ENCODE measurements at regions not wholly inside any gene's neighbourhood (a gene's known extent, or its start where the extent isn't known, plus 50 kb on each side); places are given as distances from the start of the nearest gene placed in this dataset.

DNA sequence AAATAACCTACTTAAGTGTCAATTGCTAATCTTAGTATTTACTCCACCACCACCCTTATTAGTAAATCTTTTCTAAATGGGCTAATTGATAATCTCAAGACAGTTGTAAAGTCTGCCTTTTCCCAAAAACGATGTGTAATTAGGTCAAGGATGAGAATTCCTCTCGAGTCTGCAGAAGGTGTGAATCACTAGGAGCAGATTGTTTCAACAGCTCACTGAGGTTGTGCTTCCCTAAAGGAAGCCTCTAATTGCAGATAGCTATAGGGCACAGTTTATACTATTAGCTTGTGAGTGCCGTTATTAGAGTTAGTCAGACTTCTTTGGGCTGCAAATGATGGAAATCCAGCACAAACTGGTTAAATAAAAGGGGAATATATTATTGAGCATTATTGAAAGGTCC lies 84.9 kb downstream of the C11orf91 start:
- DNase-seq, result no peak

DNA sequence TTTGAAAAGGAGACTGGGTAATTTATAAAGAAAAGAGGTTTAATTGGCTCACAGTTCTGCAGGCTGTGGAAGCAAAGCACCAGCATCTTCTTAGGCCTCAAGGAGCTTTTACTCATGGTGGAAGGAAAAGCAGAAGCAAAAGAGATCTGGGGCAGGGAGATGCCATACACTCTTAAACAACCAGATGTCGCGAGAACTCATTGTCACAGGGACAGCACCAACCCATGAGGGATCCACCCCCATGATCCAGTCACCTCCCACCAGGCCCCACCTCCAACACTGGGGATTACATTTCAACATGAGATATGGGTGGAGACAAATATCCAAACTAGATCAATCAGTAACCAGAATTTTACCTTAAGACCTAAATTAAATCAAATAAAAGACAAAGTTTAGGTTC lies 87.2 kb downstream of the C11orf91 start:
- DNase-seq, result no peak

DNA sequence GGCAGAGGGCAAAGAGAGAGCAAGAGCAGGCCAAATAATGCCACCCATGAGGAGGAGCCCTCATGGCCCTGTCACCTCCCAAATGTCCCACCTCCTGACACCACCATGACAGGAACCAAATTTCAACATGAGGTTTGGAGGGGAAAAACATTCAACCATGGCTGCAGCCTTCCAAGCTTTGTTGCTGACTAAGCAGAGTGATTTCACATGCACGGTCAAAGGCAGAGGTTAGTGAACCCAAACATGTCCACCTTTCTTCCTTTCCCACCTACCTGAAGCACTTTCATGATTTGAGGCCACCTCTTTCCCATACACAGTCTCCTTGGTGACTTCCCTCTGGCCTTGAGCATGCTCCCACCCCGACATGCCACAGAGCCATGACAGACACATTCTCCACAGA lies 89.7 kb downstream of the C11orf91 start:
- DNase-seq, result no peak

- no peak for DNase-seq
Measured at GRCh38 chr11:33608386-33608785, 92.2 kb downstream of the C11orf91 start.

DNA sequence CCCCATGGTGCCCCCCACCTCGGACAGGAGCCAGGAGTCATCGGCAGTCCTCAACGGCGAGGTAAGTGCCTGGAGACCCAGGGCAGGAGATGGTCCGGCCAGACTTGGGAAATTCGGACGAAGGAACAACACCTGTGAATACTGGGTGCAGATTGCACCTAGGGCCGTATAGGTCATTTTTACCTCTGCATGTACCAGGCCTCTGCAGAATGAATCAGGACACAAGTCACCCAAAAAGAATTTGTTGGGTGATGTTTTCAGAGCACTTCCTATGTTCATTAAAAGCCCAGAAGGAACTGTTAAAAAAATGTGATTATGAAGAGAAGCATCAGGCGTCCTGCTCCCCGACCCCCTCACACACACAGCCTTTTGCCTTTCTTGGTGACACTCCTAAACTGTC lies 93.9 kb downstream of the C11orf91 start:
- no peak for DNase-seq

GRCh38 chr11:33605703-33606102 lies 94.9 kb downstream of the C11orf91 start:
- no peak for DNase-seq

DNA sequence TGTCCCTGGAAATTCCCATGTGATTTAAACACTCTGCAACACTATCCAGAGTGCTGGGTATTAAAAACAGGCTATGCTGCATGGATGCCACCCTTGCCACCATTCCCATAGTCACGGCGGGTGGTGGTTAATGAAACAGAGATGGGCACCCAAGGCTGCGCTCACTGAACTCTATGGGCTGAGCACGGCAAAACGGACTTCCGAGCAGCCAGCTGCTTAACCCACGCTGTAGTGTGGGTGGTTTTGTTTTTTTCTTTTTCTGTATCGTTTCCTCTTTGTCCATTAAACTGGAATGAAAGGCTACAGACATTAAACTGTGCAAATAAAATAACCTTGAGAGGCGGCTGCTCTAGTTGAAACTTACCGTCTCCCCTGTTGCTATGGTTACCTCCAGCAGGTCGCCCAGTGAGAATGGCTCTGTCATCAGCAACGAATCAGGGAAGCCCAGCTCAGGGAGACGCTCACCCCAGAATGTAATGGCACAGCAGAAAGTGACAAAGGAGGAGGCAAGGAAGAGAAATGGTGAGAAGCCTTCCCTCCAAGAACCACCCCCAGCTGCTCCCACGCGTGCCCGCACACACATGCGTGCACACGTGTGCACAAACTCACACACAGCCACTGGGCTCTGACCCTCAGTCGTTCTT lies 102.1 kb downstream of the C11orf91 start:
- no peak for DNase-seq

DNA sequence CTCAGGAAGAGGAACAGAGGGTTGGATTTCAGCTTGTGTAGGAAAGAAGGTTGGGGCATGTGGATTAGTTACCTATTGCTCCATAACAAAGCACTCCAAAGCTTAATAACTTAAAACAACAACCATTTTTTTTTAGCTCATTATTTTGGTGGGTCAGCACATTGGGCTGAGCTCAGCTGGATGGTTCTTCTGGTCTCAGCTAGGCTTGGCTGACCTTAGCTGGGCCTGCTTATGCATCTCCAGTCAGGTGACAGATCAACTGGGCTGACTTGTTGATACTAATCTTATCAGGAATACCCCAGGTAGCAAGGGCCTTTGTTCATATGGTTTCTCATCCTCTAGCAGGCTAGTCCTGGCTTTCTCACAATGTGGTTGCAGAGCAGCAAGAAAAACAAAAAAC lies 106.4 kb downstream of the C11orf91 start:
- no peak for DNase-seq

GRCh38 chr11:33590441-33590840 lies 110.2 kb downstream of the C11orf91 start:
- no peak for DNase-seq

DNA sequence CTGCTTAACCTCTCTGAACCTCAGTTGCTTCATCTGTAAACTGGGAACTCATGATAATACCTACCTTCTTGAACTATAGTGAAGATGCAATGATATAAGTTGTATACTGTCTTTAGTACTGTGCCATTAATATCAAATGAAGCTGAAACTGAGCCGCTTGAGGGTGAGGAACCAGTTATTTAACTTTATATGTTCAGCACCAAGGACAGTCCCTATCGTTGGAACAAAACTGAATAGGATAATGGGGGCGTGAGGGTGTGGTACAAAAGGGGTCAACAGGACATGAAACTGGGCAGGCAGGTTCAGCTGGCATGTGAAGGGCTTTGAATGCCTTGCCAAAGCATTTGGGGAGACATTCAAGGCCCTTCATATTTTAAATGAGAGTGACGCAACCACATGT lies 112.6 kb downstream of the C11orf91 start:
- no peak for DNase-seq

GRCh38 chr11:33585586-33586209 lies 114.9 kb downstream of the C11orf91 start:
- DNase-seq, result no peak

GRCh38 chr11:33582636-33583325 lies 117.8 kb downstream of the C11orf91 start:
- DNase-seq, result no peak

DNA sequence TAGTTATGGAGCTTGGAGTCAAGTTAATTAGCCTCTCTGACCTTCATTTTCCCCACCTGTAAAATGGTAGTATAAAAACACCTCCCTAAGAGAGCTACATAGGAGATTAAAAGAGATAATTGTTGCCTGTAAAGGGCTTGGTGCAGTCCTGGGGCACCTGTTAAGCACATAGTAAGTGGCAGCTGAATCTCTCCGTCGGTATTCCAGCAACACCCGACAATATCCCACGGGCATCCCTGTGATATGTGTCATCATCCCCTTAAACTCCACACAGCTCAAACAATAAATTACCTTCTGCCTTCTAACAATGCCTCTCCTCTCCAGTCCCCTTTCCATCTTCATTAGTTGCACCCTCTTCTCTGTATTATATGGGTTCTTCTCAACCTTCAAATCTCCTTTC lies 121.5 kb downstream of the C11orf91 start:
- DNase-seq, result no peak

DNA sequence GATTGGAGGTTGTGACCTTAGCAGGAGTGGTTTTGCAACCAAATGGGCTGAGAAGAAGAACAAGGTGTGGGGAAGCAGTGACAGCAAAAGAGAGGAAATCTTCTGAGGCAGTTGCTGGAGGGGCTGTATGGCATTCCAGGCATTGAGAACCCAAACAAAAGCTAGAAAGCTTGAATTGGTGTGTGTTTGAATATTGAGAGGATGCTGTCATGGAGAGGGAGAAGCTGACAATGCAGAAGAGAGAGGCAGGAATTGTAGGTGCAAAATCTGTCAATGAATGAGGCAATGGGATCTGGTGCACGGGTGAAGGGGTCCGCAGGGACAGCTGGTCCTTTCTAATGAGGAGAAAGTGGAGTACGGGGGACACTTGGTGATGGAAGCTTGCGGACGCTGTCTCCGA lies 123.4 kb downstream of the C11orf91 start:
- no peak for DNase-seq

- no peak for DNase-seq
Measured at GRCh38 chr11:33575311-33575710, 125.3 kb downstream of the C11orf91 start.

DNA sequence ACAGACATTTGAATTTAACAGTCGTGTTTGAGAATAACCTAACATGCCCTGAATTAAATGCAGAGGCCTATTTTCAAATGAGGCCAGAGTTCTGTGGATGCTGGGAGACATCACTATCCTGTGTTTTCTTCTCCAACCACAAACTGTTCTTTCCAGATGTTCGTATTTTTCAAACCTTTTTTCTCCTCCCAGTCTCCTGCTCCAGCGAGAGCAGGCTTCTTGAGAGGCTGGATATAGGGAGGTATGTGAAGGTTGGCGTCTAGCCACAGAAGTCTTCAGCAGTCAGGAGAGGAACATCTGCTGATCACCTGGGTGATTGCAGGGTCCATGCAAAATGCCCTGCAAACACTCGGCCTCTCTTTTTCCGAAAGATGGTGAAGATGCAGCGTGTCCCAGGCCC lies 126.3 kb downstream of the C11orf91 start:
- no peak for DNase-seq

DNA sequence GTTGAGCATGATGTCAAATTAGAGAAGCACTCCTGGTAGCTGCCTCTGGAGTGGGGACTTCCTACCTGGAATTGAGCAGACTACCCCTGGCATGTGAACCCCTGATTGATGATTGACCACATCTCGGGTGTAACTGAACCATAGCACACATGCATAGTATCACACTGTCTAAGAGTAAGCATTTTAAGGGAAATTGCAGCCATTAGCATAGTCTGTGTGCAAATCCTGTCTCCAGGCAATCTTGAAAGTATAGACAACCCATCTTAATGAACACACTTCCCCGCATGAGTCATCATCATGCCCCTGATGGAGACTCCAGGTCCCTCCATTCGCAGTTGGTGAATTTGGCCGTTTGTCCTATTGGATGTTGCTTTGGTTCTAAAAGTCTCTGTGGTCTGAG lies 131.3 kb downstream of the C11orf91 start:
- no peak for DNase-seq

DNA sequence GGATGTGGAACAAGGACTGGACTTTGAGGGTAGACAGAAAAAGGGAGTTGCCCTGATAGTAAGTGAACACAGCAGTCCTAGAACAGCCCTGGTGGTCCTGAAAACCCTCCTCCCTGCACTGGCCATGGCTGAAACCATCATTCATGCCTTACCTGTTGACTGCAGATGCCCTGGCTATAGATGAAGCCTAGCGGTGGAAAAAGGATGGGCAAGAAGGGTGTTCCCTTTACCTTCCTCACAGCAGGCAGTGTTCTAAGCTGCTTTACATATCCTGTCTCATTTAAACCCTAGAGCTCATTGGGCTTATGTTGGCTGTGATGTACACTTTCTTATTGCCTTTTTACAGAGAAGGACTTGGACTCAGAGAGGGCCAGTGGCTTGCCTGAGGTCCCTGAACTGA lies 133.6 kb downstream of the C11orf91 start:
- no peak for DNase-seq

GRCh38 chr11:33564856-33565453 lies 135.7 kb downstream of the C11orf91 start:
- no peak for DNase-seq

DNA sequence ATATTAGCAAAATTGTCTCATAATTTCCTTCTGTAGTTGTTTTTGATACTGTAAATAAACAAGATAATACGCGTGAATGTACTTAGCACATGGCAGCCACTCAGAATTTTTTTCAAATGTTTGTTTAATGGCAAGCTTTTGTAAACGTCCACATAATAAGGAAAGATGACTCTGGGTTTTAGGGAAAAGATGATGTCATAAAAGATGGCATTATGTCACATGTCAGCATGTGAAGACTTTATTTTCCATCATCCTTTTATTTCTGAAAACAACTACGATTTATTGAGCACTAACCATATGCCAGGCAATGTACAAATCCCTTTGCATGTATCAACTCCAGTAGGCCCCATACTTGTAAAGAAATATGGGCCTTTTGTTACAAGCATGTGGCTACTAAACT lies 139.9 kb downstream of the C11orf91 start:
- DNase-seq, result no peak

- no peak for DNase-seq
Measured at GRCh38 chr11:33559567-33559966, 141.1 kb downstream of the C11orf91 start.

DNA sequence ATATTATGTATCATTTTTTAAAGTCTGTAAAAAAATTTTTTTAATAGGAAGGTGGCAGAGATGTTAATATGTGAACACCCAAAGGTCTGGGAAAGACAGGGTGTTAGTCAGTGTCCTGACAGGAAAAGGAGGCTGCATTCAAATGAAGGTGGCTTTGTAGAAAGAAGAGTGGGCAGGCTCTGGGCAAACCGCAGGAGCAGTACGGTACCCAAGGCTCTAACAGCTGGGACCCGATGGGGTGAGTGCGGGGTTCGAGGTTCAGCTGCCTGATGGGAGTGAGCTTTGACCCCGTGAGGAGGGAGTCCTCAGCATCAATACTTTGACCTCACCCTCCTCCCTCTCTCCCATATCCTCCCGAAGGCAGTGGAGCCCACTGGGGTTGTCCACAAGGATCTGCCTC lies 142.5 kb downstream of the C11orf91 start:
- no peak for DNase-seq

GRCh38 chr11:33557201-33557600 lies 143.4 kb downstream of the C11orf91 start:
- peak; percentile 70 for DNase-seq

DNA sequence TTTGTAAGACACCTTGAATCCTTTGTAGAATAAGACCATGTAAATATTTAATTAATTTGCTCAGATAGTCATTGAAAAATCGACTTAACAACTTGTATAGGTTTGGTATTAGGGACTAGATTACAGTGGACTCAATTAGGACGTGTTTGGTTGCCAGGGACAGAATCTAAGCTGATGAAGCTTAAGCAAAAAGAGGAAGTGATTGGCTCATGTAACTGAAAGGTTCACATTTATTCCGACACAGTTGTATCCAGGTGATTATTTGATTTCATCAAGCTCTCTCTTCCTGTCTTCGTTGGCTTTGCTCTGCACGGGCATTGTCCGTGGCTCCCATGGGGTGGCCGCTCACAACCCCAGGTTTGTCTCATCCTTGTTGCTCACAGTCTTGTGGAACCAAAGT lies 146.4 kb downstream of the C11orf91 start:
- DNase-seq, result no peak

Data from kidney glomerular epithelial cell (primary cell).